HG03159 (cell line): ENCODE measurements at regions not wholly inside any gene's neighbourhood (a gene's known extent, or its start where the extent isn't known, plus 50 kb on each side); places are given as distances from the start of the nearest gene placed in this dataset.

Experiments
- ATAC-seq: cut with Tn5 transposase; IDR thresholded peaks from one replicate; pipeline ENCODE4 v1.9.1; 2021; ENCODE audit warnings: mild to moderate bottlenecking, moderate library complexity; ENCODE audit not compliant: unreplicated experiment

DNA sequence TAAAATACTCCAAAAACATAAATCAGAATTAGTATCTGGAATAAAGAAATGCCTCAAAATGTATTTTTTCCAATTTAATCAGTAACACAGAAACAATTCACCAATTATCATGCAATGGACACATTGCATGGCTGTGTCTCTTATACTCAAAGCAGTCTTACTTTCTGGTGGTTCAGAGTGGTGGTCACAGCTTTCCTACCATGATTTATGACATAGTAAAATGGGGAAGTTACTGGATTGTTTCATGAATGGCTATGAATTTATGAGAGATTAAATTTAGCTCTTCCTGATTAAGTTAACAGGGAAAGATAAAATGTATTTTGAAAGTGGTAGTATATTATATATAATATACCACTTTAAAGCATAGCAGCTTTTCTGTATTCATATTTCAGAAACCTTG, 331.5 kb upstream of the MAP3K7 start:
- no peak for ATAC-seq

GRCh38 chr6:90917376-90917775, 330.5 kb upstream of the MAP3K7 start:
- no peak for ATAC-seq

- ATAC-seq, result no peak
These were observed 330.1 kb upstream of the MAP3K7 start for GRCh38 chr6:90916968-90917367.

DNA sequence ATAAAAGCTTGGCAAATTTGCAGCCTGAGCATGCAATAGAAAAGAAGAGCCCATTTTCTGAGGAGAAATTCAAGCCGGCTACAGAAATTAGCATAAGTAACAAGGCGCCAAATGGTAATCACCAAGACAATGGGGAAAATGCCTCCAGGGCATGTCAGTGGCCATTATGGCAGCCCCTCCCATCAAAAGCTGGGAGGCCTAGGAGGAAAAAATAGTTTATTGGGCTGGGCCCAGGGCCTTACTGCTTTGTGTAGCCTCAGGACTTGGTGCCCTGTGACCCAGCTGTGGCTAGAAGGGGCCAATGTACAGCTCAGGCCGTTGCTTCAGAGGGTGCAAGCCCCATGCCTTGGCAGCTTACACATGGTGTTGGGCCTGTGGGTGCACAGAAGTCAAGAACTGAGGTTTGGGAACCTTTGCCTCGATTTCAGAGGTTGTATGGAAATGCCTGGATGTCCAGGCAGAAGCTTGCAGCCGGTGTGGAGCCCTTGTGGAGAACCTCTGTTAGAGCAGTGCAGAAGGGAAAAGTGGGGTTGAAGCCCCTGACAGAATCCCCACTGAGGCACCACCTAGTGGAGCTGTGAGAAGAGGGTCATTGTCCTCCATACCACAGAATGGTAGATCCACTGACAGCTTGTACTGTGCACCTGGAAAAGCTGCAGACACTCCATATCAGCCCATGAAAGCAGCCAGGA, 328.5 kb upstream of the MAP3K7 start:
- ATAC-seq, result no peak

- no peak for ATAC-seq
These were observed 327.4 kb upstream of the MAP3K7 start for GRCh38 chr6:90914312-90914711.

DNA sequence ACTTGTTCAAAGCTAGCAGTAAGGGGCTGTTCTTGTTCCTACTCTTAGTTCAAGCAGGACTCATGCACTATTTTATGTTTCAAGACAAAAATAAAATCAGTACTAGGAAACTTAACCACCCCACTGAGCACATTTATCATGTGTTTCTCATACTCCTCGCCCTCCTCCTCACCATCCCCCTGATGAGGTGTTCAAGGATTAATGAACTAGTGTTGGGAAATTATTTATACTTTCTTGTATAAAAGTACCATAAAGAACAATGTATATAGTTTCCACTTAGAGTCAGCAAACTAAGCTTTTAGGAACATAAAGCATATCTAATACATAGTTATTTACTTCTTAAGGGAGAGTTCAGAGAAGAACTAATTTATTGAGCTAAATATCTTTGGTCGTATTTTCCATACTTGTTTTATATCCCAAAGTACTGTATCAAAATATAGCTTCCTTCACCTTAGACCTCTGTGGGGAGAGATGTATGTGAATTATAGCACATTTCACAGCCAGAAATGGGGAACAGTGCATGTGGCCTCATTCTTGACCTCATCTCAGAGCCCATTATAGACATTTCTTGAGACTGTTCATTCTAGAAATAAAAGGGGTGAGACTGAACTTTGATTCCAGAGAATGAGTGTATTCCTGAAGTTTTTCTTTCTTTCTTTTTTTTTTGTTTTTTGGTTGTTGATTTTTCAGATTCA, 326.5 kb upstream of the MAP3K7 start:
- ATAC-seq, result no peak

- ATAC-seq, result no peak
These were observed 324.8 kb upstream of the MAP3K7 start for GRCh38 chr6:90911642-90912041.

GRCh38 chr6:90910893-90911292, 324.0 kb upstream of the MAP3K7 start:
- no peak for ATAC-seq

GRCh38 chr6:90907931-90908655, 321.2 kb upstream of the MAP3K7 start:
- no peak for ATAC-seq

DNA sequence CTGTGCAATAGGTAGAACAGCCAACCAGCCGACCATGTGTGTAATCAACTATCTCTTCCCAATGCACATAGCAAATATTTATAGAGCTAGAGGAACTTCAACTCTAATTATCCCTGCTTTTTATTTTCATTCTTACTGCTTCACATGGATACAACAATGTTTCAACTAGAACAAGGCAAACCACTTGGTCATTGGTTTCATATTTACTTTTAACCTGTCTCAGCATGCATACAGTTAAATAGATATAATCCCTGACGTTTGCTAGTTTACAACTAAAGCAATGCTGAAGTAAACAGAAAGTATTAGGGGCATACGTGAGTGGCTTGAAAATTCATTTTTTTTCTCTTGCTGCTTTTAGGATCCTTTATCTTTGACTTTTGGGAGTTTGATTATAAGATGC, 318.5 kb upstream of the MAP3K7 start:
- no peak for ATAC-seq

- no peak for ATAC-seq
These were observed 313.2 kb upstream of the MAP3K7 start for GRCh38 chr6:90900034-90900433.

- ATAC-seq, result no peak
These were observed 311.9 kb upstream of the MAP3K7 start for GRCh38 chr6:90898763-90899162.

GRCh38 chr6:90896075-90896547, 309.2 kb upstream of the MAP3K7 start:
- ATAC-seq, result no peak

GRCh38 chr6:90895299-90896074, 308.6 kb upstream of the MAP3K7 start:
- ATAC-seq, result no peak

- ATAC-seq, result no peak
These were observed 307.6 kb upstream of the MAP3K7 start for GRCh38 chr6:90894285-90895130.

GRCh38 chr6:90893400-90893799, 306.5 kb upstream of the MAP3K7 start:
- ATAC-seq, result no peak

- ATAC-seq, result no peak
These were observed 305.4 kb upstream of the MAP3K7 start for GRCh38 chr6:90892271-90892670.

- no peak for ATAC-seq
These were observed 304.5 kb upstream of the MAP3K7 start for GRCh38 chr6:90891355-90891754.

DNA sequence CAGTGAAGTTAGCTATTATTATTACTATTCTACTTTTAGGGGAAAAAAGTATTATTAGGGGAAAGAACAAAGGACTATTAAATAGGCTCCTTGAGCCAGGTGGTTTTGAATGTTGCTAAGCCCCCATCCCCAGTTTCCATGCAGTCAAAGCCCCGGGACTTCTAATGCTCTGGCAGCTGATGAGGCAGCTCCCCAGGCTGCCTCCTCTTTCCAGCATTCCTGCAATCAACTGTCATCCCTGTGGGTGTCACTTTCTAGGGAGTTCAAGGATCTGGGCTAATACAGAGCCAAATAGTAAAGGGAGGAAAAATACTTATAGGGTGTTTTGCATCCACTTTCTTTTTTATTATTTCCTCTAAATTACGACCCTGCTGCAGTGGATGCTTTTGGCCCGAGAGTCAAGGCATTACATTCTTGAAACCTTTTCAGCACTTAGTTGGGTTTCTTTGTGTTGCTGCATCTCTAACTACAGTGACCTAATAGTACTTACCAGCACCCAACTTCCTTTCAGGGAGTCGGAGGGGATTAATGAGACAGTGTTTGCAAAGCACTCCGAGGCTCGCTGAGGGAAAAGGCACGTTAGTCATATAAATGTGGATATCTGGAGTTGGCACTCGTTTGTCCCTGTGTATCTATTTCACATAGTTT, 303.9 kb upstream of the MAP3K7 start:
- ATAC-seq, result no peak

GRCh38 chr6:90887764-90888163, 300.9 kb upstream of the MAP3K7 start:
- ATAC-seq, result no peak
